Fibroblast of skin of back (primary cell): ENCODE measurements at regions not wholly inside any gene's neighbourhood (a gene's known extent, or its start where the extent isn't known, plus 50 kb on each side); places are given as distances from the start of the nearest gene placed in this dataset.
A peak's percentile ranks its signal among the peaks of the same experiment; 100 is the strongest.

Experiments used
- DNase-seq: peaks from one replicate; pipeline ENCODE4 v3.0.0-alpha.2; 2013

GRCh38 chr10:112871021-112871420 is 79.0 kb upstream of the TCF7L2 start:
- no peak for DNase-seq

- DNase-seq, result no peak
These were observed 77.3 kb upstream of the TCF7L2 start for GRCh38 chr10:112872728-112873127.

- DNase-seq, result no peak
These were observed 76.5 kb upstream of the TCF7L2 start for GRCh38 chr10:112873541-112873940.

GRCh38 chr10:112874982-112875381 is 75.1 kb upstream of the TCF7L2 start:
- no peak for DNase-seq

GRCh38 chr10:112875476-112876267 is 74.4 kb upstream of the TCF7L2 start:
- DNase-seq, result peak; percentile 67

GRCh38 chr10:112880633-112881530 is 69.2 kb upstream of the TCF7L2 start:
- no peak for DNase-seq

GRCh38 chr10:112883360-112884178 is 66.5 kb upstream of the TCF7L2 start:
- no peak for DNase-seq

- DNase-seq, result no peak
These were observed 65.9 kb upstream of the TCF7L2 start for GRCh38 chr10:112884179-112884504.

GRCh38 chr10:112886463-112886862 is 63.6 kb upstream of the TCF7L2 start:
- no peak for DNase-seq

- no peak for DNase-seq
These were observed 62.1 kb upstream of the TCF7L2 start for GRCh38 chr10:112887968-112888367.

GRCh38 chr10:112895292-112895691 is 54.8 kb upstream of the TCF7L2 start:
- no peak for DNase-seq

GRCh38 chr10:112896273-112896672 is 53.8 kb upstream of the TCF7L2 start:
- DNase-seq, result no peak

- no peak for DNase-seq
These were observed 53.3 kb upstream of the TCF7L2 start for GRCh38 chr10:112896722-112897121.

GRCh38 chr10:112898540-112899390 is 51.3 kb upstream of the TCF7L2 start:
- DNase-seq, result peak; percentile 43

GRCh38 chr10:112899391-112900065 is 50.5 kb upstream of the TCF7L2 start:
- DNase-seq, result no peak
